Left hindlimb (tissue), 1 donor: ENCODE measurements at regions not wholly inside any gene's neighbourhood (a gene's known extent, or its start where the extent isn't known, plus 50 kb on each side); places are given as distances from the start of the nearest gene placed in this dataset.

ENCODE experiments used
- DNase-seq: peaks from one replicate; pipeline ENCODE4 v3.0.0-alpha.2; 2018

GRCh38 chr4:123031664-123032063, 109.3 kb upstream of the NUDT6 start:
- DNase-seq = no peak

DNA sequence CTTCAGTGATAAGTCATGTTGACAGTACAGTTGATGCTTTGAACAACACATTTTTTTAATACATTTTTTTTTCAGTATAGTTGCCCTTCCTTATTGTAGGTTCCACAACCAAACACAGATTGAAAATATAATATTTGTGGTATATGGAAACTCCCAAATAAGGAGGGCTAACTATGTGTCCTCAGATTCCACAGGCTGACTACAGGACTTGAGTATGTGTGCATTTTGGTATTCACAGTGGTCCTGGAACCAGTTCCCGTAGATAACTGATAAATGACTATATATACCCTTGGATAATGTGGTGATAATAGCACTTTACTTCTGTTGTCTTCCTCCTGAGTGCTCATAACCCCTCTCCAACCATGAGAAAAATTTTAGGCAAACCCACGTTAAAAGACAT, 111.6 kb upstream of the NUDT6 start:
- no peak for DNase-seq

DNA sequence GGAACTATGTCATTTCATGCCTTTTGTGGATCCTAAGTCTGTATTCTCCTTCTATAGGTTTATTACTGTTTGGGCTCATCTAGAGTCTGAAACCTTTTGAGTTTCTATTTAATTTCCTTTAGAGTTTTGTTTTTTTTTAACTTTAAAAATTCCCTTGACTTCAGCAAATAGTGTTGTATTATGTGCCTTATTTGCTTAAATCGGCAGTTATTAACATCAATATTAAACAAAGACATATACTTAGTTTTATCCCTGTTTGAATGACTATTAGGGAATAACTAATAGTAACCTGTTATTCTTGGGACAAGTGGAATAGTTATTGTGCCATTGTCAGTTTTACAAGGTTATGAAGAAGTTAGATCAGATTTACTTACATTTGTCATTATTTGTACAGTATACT, 112.8 kb upstream of the NUDT6 start:
- DNase-seq = no peak

- no peak for DNase-seq
These were observed 115.4 kb upstream of the NUDT6 start for GRCh38 chr4:123037804-123038203.

GRCh38 chr4:123042095-123042494, 119.7 kb upstream of the NUDT6 start:
- no peak for DNase-seq

GRCh38 chr4:123043013-123043412, 120.6 kb upstream of the NUDT6 start:
- DNase-seq = no peak

GRCh38 chr4:123043793-123044425, 121.5 kb upstream of the NUDT6 start:
- DNase-seq = no peak

- no peak for DNase-seq
These were observed 123.7 kb upstream of the NUDT6 start for GRCh38 chr4:123046096-123046495.

- no peak for DNase-seq
These were observed 127.6 kb upstream of the NUDT6 start for GRCh38 chr4:123050018-123050417.

GRCh38 chr4:123052007-123052406, 129.6 kb upstream of the NUDT6 start:
- no peak for DNase-seq

DNA sequence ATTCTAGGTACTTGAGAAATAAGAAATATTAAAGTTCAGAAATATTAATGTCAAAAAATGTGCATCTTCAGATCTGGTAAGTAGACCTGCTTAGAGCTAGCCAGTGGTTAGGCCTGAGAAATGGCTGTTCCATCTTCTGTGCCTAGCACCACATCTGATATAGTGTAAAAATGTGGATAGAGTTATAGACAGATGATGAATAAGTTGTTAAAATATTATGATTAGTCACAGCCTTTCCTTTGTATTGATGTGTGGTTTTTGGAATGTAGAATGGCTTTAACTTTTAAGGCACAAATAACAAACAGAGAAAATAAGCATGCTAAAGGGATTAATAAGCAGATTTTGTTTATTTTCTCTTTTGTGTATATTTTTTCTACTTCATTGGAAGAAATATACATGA, 133.5 kb upstream of the NUDT6 start:
- no peak for DNase-seq

- no peak for DNase-seq
These were observed 137.8 kb upstream of the NUDT6 start for GRCh38 chr4:123060039-123060770.

DNA sequence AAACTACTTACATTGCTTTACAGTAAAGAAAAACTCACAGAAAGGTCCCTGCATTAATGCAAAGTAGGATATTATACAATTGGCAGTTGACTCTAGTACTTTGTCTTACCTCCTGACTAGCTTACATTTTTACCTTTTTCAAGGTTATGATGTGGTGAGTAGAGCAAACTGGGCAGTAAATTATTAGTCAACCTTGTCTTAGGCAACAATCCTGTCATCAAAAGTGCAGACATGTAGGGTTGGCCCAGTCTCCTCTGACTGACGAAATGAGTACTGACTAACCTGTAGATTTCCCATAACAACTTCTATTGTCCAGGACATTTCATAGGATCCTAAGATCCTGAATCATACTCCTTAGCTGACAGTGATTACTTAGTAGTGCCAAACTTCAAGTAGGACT, 142.0 kb upstream of the NUDT6 start:
- no peak for DNase-seq

- DNase-seq = no peak
These were observed 145.7 kb upstream of the NUDT6 start for GRCh38 chr4:123068081-123068480.

- no peak for DNase-seq
These were observed 149.7 kb upstream of the NUDT6 start for GRCh38 chr4:123072060-123072459.

DNA sequence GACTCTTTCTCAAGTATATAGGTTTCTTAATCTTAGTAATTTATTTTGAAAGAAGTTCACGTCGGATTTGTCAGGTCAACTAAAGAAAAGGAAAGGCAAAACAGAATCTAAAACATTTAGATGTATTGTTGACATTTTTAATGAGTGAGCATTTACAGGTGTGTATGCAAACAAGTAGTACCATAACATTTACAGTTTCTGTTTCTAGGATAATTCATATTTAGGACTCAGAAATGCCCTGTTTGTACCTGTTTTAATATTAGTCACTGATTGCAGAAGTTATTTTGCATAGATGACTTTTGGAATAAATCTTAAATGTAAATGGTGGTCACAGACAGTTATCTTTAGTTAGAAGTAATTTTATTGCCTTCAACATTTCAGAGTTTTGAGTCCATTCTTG, 151.3 kb upstream of the NUDT6 start:
- no peak for DNase-seq

GRCh38 chr4:123077330-123077729, 154.9 kb upstream of the NUDT6 start:
- DNase-seq = no peak

GRCh38 chr4:123081971-123082370, 159.6 kb upstream of the NUDT6 start:
- DNase-seq = no peak

GRCh38 chr4:123083646-123084045, 161.2 kb upstream of the NUDT6 start:
- DNase-seq = no peak

DNA sequence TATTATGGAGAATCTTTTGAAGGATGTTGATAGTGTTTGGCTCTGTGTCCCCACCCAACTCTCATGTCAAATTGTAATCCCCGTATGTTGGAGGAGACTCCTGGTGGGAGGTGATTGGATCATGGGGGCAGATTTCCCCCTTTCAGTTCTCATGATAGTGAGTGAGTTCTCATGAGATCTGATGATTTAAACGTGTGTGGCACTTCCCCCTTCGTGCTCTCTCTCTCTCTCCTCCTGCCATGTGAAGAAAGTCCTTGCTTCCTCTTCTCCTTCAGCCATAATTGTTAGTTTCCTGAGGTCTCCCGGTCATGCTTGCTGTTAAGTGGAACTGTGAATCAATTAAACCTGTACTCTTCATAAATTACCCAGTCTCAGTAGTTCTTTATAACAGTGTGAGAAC, 166.1 kb upstream of the NUDT6 start:
- no peak for DNase-seq

DNA sequence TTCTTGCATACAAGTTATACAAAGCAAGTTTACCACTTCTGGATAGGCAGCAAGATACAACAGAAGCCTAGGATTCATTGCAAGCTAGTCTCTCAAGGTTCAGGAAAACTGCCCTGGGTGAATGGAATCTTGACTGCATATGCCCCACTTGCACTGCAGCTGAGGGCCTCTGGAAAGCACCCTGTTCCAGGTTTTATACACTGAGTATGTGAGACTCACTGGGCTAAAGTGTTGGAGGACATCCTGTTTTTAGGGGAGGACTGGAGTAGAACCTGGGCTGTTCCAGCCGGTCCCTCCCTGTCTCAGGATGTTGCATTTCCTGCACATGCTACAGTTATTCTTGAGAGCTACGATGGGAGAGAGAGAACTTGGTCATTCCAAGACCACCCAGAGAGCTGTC, 168.5 kb upstream of the NUDT6 start:
- DNase-seq = no peak

GRCh38 chr4:123092586-123092985, 170.2 kb upstream of the NUDT6 start:
- no peak for DNase-seq

- DNase-seq = no peak
These were observed 170.8 kb upstream of the NUDT6 start for GRCh38 chr4:123093236-123093635.

- DNase-seq = no peak
These were observed 173.6 kb upstream of the NUDT6 start for GRCh38 chr4:123096038-123096437.

GRCh38 chr4:123102897-123103471, 180.6 kb upstream of the NUDT6 start:
- DNase-seq = no peak
